ENCODE measurements at regions not wholly inside any gene's neighbourhood (a gene's known extent, or its start where the extent isn't known, plus 50 kb on each side); places are given as distances from the start of the nearest gene placed in this dataset.

DNA sequence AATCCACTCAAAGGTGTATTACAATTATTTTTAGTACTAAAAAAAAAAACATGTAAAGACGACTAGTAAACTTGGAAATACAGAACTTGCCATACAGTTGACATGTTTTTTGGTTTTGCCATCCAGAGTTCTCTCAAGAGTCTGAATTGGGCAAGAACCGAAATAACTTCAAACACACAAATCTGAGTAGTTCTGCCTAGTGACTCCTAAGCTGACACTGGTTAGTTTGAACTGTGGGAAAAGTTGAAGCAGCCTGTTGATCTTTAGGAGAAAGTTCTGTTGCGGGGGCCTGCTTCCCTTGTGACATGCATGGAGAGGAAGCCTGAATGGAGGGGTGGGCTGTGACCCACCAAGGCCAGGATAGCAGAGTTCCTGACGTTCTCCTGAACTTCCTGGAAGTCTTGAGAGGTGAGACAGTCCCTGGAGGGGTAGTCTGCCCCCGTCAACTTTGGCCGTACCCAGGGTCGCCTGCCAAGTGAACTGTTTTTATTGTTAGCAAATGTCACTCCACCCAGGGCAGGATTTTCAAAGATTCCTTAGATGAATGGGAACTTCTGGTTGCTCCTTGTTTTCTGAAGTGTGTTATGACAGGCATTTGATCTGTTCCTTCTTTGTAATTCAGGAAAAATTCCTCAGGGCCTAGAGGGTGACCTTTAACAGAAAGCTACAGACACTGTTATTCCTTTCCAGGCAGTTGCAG is 85.6 kb upstream of the SPTBN1 start:
- no peak overlapping the region for H3K4me3 ChIP-seq
- intact Hi-C loops (cut with DNase I) = no loop called here
- no peak for DNase-seq
- no peaks in the 10 kb centered on the region for H3K27me3 ChIP-seq
- peak overlapping the region; percentile 17 to 54 (median 30) for H3K27ac ChIP-seq
- peaks cover 0 to 7% (median 2%) of the 10 kb centered on the region in 4 donors for H3K9me3 ChIP-seq
- H3K4me1 ChIP-seq = peaks cover 0 to 10% (median 5%) of the 10 kb centered on the region in 4 donors
- no peak for TF ChIP-seq POLR2AphosphoS5 (IDR thresholded peaks at IDR 0.05)
- TF ChIP-seq EP300 (IDR thresholded peaks at IDR 0.05) = no peak
- TF ChIP-seq, protein P1, sequence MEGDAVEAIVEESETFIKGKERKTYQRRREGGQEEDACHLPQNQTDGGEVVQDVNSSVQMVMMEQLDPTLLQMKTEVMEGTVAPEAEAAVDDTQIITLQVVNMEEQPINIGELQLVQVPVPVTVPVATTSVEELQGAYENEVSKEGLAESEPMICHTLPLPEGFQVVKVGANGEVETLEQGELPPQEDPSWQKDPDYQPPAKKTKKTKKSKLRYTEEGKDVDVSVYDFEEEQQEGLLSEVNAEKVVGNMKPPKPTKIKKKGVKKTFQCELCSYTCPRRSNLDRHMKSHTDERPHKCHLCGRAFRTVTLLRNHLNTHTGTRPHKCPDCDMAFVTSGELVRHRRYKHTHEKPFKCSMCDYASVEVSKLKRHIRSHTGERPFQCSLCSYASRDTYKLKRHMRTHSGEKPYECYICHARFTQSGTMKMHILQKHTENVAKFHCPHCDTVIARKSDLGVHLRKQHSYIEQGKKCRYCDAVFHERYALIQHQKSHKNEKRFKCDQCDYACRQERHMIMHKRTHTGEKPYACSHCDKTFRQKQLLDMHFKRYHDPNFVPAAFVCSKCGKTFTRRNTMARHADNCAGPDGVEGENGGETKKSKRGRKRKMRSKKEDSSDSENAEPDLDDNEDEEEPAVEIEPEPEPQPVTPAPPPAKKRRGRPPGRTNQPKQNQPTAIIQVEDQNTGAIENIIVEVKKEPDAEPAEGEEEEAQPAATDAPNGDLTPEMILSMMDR (IDR thresholded peaks at IDR 0.05) = no peak
- TF ChIP-seq POLR2A (IDR thresholded peaks at IDR 0.05) = no peak
- H3K36me3 ChIP-seq = no peaks in the 10 kb centered on the region
- WGBS, 2 donors = 41 to 63% methylated on average over 7 of the region's 7 CpGs

DNA sequence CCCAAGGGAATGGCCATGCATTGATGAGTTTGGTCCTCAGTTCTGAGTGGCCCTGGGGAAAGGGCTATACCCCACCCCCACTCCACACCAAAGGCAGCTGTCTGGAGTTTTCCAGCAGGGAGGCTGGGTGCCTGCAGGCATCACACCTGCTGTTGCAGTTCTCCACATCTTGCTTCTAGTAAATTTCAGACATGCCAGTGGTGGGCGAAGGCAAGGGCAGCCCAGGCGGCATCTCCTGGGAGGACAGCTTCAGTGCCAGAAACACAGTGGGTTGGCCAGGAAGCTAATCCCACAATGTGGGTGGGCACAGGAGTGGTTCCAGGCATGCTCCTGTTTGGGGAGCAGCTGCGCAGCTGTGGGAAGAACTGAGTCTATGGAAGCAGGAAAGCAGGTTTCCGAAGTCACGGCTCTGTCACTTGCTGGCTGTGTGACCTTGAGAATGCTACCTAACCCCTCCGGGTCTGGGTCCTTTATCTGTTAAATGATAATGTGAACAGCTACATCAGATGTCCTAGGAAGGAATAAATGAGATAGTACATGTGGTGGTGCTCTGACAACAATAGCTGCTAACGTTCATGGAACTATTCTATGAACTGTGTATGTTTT is 84.6 kb upstream of the SPTBN1 start:
- intact Hi-C loops (cut with DNase I) = no loop called here
- Histone ChIP-seq H3K27me3 (no peaks in the 10 kb centered on the region), H3K36me3 (no peaks in the 10 kb centered on the region), H3K27ac (peak overlapping the region; percentile 17 to 54 (median 30)), H3K4me3 (no peak overlapping the region), H3K4me1 (peaks cover 0 to 10% (median 5%) of the 10 kb centered on the region in 4 donors), H3K9me3 (no peaks in the 10 kb centered on the region)
- TF ChIP-seq POLR2AphosphoS5 (IDR thresholded peaks at IDR 0.05) = no peak
- no peak for TF ChIP-seq POLR2A (IDR thresholded peaks at IDR 0.05)
- TF ChIP-seq EP300 (IDR thresholded peaks at IDR 0.05) = no peak
- TF ChIP-seq, protein P1 (IDR thresholded peaks at IDR 0.05) = no peak
- DNase-seq = no peak
- WGBS, 2 donors = 89 to 93% methylated on average over 7 of the region's 7 CpGs

DNA sequence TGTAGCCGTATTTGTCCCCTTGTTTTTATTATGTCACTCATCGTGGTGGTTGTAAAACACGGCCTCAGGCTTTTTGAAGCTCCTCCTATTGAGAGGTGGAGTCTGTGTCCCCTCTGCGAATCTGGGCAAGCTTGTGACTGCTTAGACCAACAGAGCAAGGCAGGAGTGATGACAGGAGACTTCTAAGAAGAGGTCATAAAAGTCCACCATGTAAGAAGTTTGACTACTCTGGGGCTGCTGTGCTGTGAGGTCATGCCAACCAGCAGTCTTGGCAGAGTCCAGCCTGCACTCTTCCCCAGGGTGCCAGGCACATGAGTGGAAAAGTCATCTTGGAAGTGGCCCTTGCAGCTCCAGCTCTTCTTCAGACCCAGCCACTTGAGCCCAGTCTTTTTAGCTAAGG is 83.8 kb upstream of the SPTBN1 start:
- TF ChIP-seq POLR2AphosphoS5 (IDR thresholded peaks at IDR 0.05) = no peak
- no peak for TF ChIP-seq POLR2A (IDR thresholded peaks at IDR 0.05)
- TF ChIP-seq, protein P1 (IDR thresholded peaks at IDR 0.05) = no peak
- TF ChIP-seq EP300 (IDR thresholded peaks at IDR 0.05) = no peak
- DNase-seq = no peak
- Histone ChIP-seq H3K27me3 (no peaks in the 10 kb centered on the region), H3K4me1 (peaks cover 0 to 10% (median 5%) of the 10 kb centered on the region in 4 donors), H3K4me3 (no peak overlapping the region), H3K27ac (no peak overlapping the region), H3K36me3 (no peaks in the 10 kb centered on the region), H3K9me3 (no peaks in the 10 kb centered on the region)
- 29 to 74% methylated on average over 4 of the region's 4 CpGs for WGBS, 2 donors
- intact Hi-C loops (cut with DNase I) = no loop called here

DNA sequence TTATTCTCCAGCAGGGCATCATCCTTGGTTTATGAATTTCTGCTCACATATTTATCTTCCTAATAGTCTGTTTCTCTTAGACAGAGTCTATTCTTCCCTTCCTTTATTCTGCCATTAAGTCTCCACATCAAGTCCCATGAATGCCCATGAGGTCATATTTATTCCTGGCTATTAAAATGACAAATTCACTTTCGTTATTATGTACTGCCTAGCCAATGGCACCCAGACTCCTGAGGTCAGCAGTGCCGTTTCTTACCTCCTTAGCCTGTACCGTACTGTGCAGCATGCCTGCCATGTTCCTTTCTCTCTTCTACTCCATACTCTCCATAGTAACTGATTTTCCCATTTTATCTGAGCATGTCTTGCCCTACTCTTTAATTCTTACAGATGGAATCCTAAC is 82.3 kb upstream of the SPTBN1 start:
- TF ChIP-seq, protein P1 (IDR thresholded peaks at IDR 0.05) = no peak
- TF ChIP-seq POLR2A (IDR thresholded peaks at IDR 0.05) (no peak), EP300 (IDR thresholded peaks at IDR 0.05) (no peak), POLR2AphosphoS5 (IDR thresholded peaks at IDR 0.05) (no peak)
- no peaks in the 10 kb centered on the region for H3K27me3 ChIP-seq
- no peak overlapping the region for H3K27ac ChIP-seq
- WGBS, 2 donors = 86% methylated on average over 3 of the region's 3 CpGs
- intact Hi-C loops (cut with DNase I) = no loop called here
- H3K9me3 ChIP-seq = no peaks in the 10 kb centered on the region
- H3K4me3 ChIP-seq = no peak overlapping the region
- no peaks in the 10 kb centered on the region for H3K36me3 ChIP-seq
- H3K4me1 ChIP-seq = peaks cover 0 to 10% (median 5%) of the 10 kb centered on the region in 4 donors
- no peak for DNase-seq

All from sigmoid colon (tissue), 6 donors.